ENCODE measurements at regions not wholly inside any gene's neighbourhood (a gene's known extent, or its start where the extent isn't known, plus 50 kb on each side); places are given as distances from the start of the nearest gene placed in this dataset.

- H3K27me3 ChIP-seq (replicated peaks; ENCODE audit: insufficient read depth): no peaks in the 10 kb centered on the region
- WGBS: 95% methylated on average over 18 of the region's 18 CpGs
- no peak for TF ChIP-seq POLR2AphosphoS5 (IDR thresholded peaks at IDR 0.05)
- no peak for TF ChIP-seq POLR2A (IDR thresholded peaks at IDR 0.05)
- no peak for TF ChIP-seq CTCF (IDR thresholded peaks at IDR 0.05)
- no peaks in the 10 kb centered on the region for H3K9me3 ChIP-seq
- no peaks in the 10 kb centered on the region for H3K36me3 ChIP-seq
- intact Hi-C loops (cut with DNase I): no loop called here
- H3K4me1 ChIP-seq (replicated peaks): no peaks in the 10 kb centered on the region
- H3K27ac ChIP-seq: no peak overlapping the region
- no peak overlapping the region for H3K4me3 ChIP-seq
- DNase-seq (ENCODE audit: low spot score): no peak
These were observed 573.2 kb downstream of the ZEB2 start for GRCh38 chr2:143946436-143947391.

DNA sequence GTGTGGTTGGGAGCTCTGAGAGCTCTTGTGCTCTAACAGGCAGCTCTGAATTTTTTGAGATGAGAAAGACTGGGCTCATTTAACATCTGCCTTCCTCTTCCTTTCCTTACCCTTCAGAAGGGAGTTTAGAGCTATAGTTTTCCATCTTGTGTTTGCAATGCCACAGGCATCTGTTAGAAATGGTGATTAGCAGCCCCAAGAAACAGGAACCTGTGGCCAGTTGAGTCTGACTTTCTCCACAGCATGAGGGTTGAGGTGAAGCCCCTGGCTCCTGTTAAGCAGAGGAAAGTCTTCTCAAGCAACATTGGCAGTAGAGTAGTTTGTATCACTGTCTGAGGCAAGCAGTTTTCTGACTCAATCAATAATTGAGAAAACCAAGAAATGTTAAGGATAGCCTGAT, 577.4 kb downstream of the ZEB2 start:
- Histone ChIP-seq H3K27me3 (replicated peaks; ENCODE audit: insufficient read depth) (no peaks in the 10 kb centered on the region), H3K9me3 (no peaks in the 10 kb centered on the region), H3K4me3 (no peak overlapping the region), H3K27ac (no peak overlapping the region), H3K36me3 (no peaks in the 10 kb centered on the region), H3K4me1 (replicated peaks) (no peaks in the 10 kb centered on the region)
- no peak for TF ChIP-seq POLR2A (IDR thresholded peaks at IDR 0.05)
- TF ChIP-seq POLR2AphosphoS5 (IDR thresholded peaks at IDR 0.05): no peak
- no peak for TF ChIP-seq CTCF (IDR thresholded peaks at IDR 0.05)
- no peak for DNase-seq (ENCODE audit: low spot score)
- intact Hi-C loops (cut with DNase I): no loop called here

GRCh38 chr2:143940720-143941119, 579.2 kb downstream of the ZEB2 start:
- intact Hi-C loops (cut with DNase I): no loop called here
- no peak for TF ChIP-seq POLR2AphosphoS5 (IDR thresholded peaks at IDR 0.05)
- TF ChIP-seq POLR2A (IDR thresholded peaks at IDR 0.05): no peak
- TF ChIP-seq CTCF (IDR thresholded peaks at IDR 0.05): no peak
- H3K27ac ChIP-seq: no peak overlapping the region

GRCh38 chr2:143939626-143940330, 580.1 kb downstream of the ZEB2 start:
- no peaks in the 10 kb centered on the region for H3K36me3 ChIP-seq
- DNase-seq (ENCODE audit: low spot score): no peak
- TF ChIP-seq CTCF (IDR thresholded peaks at IDR 0.05) (no peak), POLR2A (IDR thresholded peaks at IDR 0.05) (no peak), POLR2AphosphoS5 (IDR thresholded peaks at IDR 0.05) (no peak)
- intact Hi-C loops (cut with DNase I): loop anchor here (5.0 kb wide), 1 partner anchor 578 kb away; no protein-coding TSS in a partner anchor
- WGBS: 25% methylated on average over 6 of the region's 6 CpGs
- no peaks in the 10 kb centered on the region for H3K9me3 ChIP-seq
- H3K4me1 ChIP-seq (replicated peaks): no peaks in the 10 kb centered on the region
- H3K27me3 ChIP-seq (replicated peaks; ENCODE audit: insufficient read depth): no peaks in the 10 kb centered on the region
- H3K27ac ChIP-seq: no peak overlapping the region
- no peak overlapping the region for H3K4me3 ChIP-seq

More at GRCh38 chr2:143940720-143941119, 579.2 kb downstream of the ZEB2 start:
- H3K36me3 ChIP-seq: no peaks in the 10 kb centered on the region
- no peaks in the 10 kb centered on the region for H3K27me3 ChIP-seq (replicated peaks; ENCODE audit: insufficient read depth)
- no peaks in the 10 kb centered on the region for H3K4me1 ChIP-seq (replicated peaks)
- DNase-seq (ENCODE audit: low spot score): no peak
- WGBS: 95% methylated on average over 3 of the region's 3 CpGs
- H3K9me3 ChIP-seq: no peaks in the 10 kb centered on the region
- H3K4me3 ChIP-seq: no peak overlapping the region
